K562 (cell line): ENCODE measurements at regions not wholly inside any gene's neighbourhood (a gene's known extent, or its start where the extent isn't known, plus 50 kb on each side); places are given as distances from the start of the nearest gene placed in this dataset.

Source experiments
- ATAC-seq: fragments of 200-7000 bp; cut with Tn5 transposase; 3 replicates; pipeline ENCODE4 v1.9.1; 2020; ENCODE audit warnings: moderate library complexity
- BruUV-seq: library from RNA; stranded (reverse); fragments of 400-500 nt; replicated peaks from 2 replicates; lab custom pipeline; 2021; lab: Mats Ljungman, UMichigan
- CTCF ChIA-PET: fragments of 300-600 bp; formaldehyde crosslinking; extraction: SDS; loops from one replicate; lab custom pipeline; 2021; ENCODE audit warnings: low intra/inter-chr PET ratio; lab: Yijun Ruan, JAX
- POLR2A ChIA-PET: fragments of 300-600, 350-650 bp; sonication (Branson Sonifier 250); formaldehyde crosslinking; extraction: SDS; loops from one replicate; lab custom pipeline; 2021; ENCODE audit warnings: antibody characterized with exemption, inconsistent platforms; lab: Yijun Ruan, JAX
- DNase-seq, 4 experiments: peaks; one replicate each; pipeline versions ENCODE4 v3.0.0 to v3.0.0-alpha.2; 2011 to 2018; ENCODE audit warnings: low spot score in 3 of 4, mixed read lengths in 3 of 4; ENCODE audit errors: extremely low read depth in 1 of 4
- FAIRE-seq: peaks from 2 replicates; lab custom pipeline; 2011; peaks lifted over from hg19 to GRCh38; lab: Jason Lieb, UNC
- H2AFZ ChIP-seq: 2 replicates; pipeline ENCODE4 v1.6.0; 2011; ENCODE audit warnings: low read depth, low read length, control low read depth, inconsistent platforms
- H3K27ac ChIP-seq: fragments of 200-600 bp; 3 replicates; pipeline ENCODE4 v1.8.0; 2011; ENCODE audit warnings: low read depth, mild to moderate bottlenecking, control low read depth, inconsistent platforms, low read length, moderate library complexity, mixed read lengths; ENCODE audit errors: extremely low read depth
- H3K27me3 ChIP-seq, 2 experiments: fragments of 300-600 bp in 1 of 2; 2 replicates in 1 of 2; 3 replicates in 1 of 2; pipeline versions ENCODE4 v1.6.0 to v1.8.0; 2011; ENCODE audit warnings: inconsistent platforms in 2 of 2, low read length in 2 of 2, mild to moderate bottlenecking in 1 of 2, mixed read lengths in 1 of 2, moderate library complexity in 1 of 2; ENCODE audit not compliant: control insufficient read depth in 2 of 2, insufficient read depth in 2 of 2
- H3K36me3 ChIP-seq: fragments of 300-600 bp; 3 replicates; pipeline ENCODE4 v1.8.0; 2011; ENCODE audit warnings: mild to moderate bottlenecking, low read length, inconsistent platforms; ENCODE audit not compliant: control insufficient read depth, insufficient read depth
- H3K4me1 ChIP-seq, 2 experiments: fragments of 200-600 bp in 1 of 2; replicated peaks in 1 of 2; 2 replicates in 1 of 2; 3 replicates in 1 of 2; pipeline versions ENCODE4 v1.5.1 to v1.8.0; 2011; ENCODE audit warnings: inconsistent platforms in 2 of 2, low read length in 2 of 2, mild to moderate bottlenecking in 1 of 2, mixed read lengths in 1 of 2, moderate library complexity in 1 of 2; ENCODE audit not compliant: control insufficient read depth in 2 of 2, insufficient read depth in 2 of 2
- H3K4me2 ChIP-seq: 2 replicates; pipeline ENCODE4 v1.6.1; 2011; ENCODE audit warnings: low read length, control low read depth, inconsistent platforms, mixed read lengths; ENCODE audit not compliant: insufficient read depth
- H3K4me3 ChIP-seq: fragments of 200-600 bp; sonication (generic), shearing (Covaris generic); 2 replicates; pipeline ENCODE4 v1.5.1; 2016; ENCODE audit warnings: control low read depth, inconsistent platforms
- H3K79me2 ChIP-seq: fragments of 200-600 bp; 3 replicates; pipeline ENCODE4 v1.8.0; 2011; ENCODE audit warnings: low read length, inconsistent platforms; ENCODE audit not compliant: control insufficient read depth, insufficient read depth
- H3K9ac ChIP-seq, 2 experiments: 2 replicates each; pipeline versions ENCODE4 v1.6.0 to v1.6.1; 2011; ENCODE audit warnings: low read depth in 2 of 2, low read length in 2 of 2, control low read depth in 1 of 2, inconsistent platforms in 1 of 2, mild to moderate bottlenecking in 1 of 2, mixed read lengths in 1 of 2; ENCODE audit not compliant: insufficient read depth in 1 of 2
- H3K9me1 ChIP-seq: one replicate; pipeline ENCODE4 v1.6.0; 2011; ENCODE audit warnings: inconsistent platforms, mild to moderate bottlenecking, low read length, moderate library complexity; ENCODE audit not compliant: control insufficient read depth, insufficient read depth
- H3K9me3 ChIP-seq: replicated peaks from 2 replicates; pipeline ENCODE4 v1.5.1; 2011; ENCODE audit warnings: low read depth, low read length, inconsistent platforms; ENCODE audit not compliant: control insufficient read depth, insufficient read depth
- H4K20me1 ChIP-seq: replicated peaks from 2 replicates; pipeline ENCODE4 v1.6.1; 2011; ENCODE audit warnings: low read length, inconsistent platforms, mixed read lengths; ENCODE audit not compliant: control insufficient read depth, insufficient read depth
- FOXP1 ChIP-seq: sonication (generic); formaldehyde crosslinking; IDR thresholded peaks from 2 replicates; pipeline ENCODE4 v1.8.0; 2022; ENCODE audit warnings: mild to moderate bottlenecking, missing genetic modification reagents
- HNRNPL ChIP-seq: fragments of 200-400 bp; formaldehyde crosslinking; IDR thresholded peaks from 2 replicates; pipeline ENCODE4 v1.6.1; 2017; ENCODE audit warnings: low read depth, mild to moderate bottlenecking, low read length
- ILF3 ChIP-seq: fragments of 450-650 bp; IDR thresholded peaks from 2 replicates; pipeline ENCODE4 v1.6.1; 2018; ENCODE audit warnings: antibody characterized with exemption, mild to moderate bottlenecking, moderate library complexity, borderline replicate concordance
- KHSRP ChIP-seq: fragments of 450-650 bp; IDR thresholded peaks from 2 replicates; pipeline ENCODE4 v1.6.1; 2017
- LEF1 ChIP-seq: fragments of 450-650 bp; IDR thresholded peaks from 2 replicates; pipeline ENCODE4 v1.6.1; 2016; ENCODE audit warnings: mild to moderate bottlenecking
- MCM3 ChIP-seq: fragments of 450-650 bp; IDR thresholded peaks from 2 replicates; pipeline ENCODE4 v1.6.1; 2016
- NFRKB ChIP-seq: fragments of 450-650 bp; IDR thresholded peaks from 2 replicates; pipeline ENCODE4 v1.6.1; 2016; ENCODE audit warnings: low read depth
- PTRF ChIP-seq: fragments of 450-650 bp; IDR thresholded peaks from 2 replicates; pipeline ENCODE4 v1.6.1; 2016; ENCODE audit warnings: mild to moderate bottlenecking, missing genetic modification characterization, missing compliant biosample characterization
- SMAD4 ChIP-seq: fragments of 250-450 bp; sonication (Bioruptor Pico); conservative IDR thresholded peaks from 2 replicates; pipeline ENCODE4 v1.8.0; 2021; ENCODE audit warnings: inconsistent platforms, mild to moderate bottlenecking, moderate library complexity
- SMARCC2 ChIP-seq: fragments of 450-650 bp; IDR thresholded peaks from 2 replicates; pipeline ENCODE4 v1.6.1; 2017; ENCODE audit warnings: antibody characterized with exemption, moderate library complexity, mild to moderate bottlenecking, low read depth
- SREBF1 ChIP-seq: fragments of 150-350 bp; IDR thresholded peaks from 2 replicates; pipeline ENCODE4 v1.6.1; 2014; ENCODE audit warnings: antibody characterized with exemption, low read depth, low read length, borderline replicate concordance
- SRF ChIP-seq, 2 experiments: fragments of 250-450, 450-650 bp in 1 of 2; sonication (Bioruptor Pico) in 1 of 2; sonication (generic) in 1 of 2; formaldehyde crosslinking; IDR thresholded peaks; 2 replicates each; pipeline versions ENCODE4 v1.5.0 to v1.5.1; 2020 to 2022; ENCODE audit warnings: mild to moderate bottlenecking in 1 of 2, missing genetic modification reagents in 1 of 2
- YY1 ChIP-seq, 3 experiments: IDR thresholded peaks; 2 replicates each; pipeline ENCODE4 v1.6.1; 2011; ENCODE audit warnings: low read length in 2 of 3, mild to moderate bottlenecking in 2 of 3, moderate library complexity in 2 of 3, borderline replicate concordance in 1 of 3, control low read depth in 1 of 3, low read depth in 1 of 3; ENCODE audit not compliant: insufficient read depth in 3 of 3, insufficient replicate concordance in 2 of 3, control insufficient read depth in 1 of 3, insufficient read length in 1 of 3; ENCODE audit errors: extremely low read depth in 1 of 3
- ZNF174 ChIP-seq: fragments of 250-450 bp; sonication (Bioruptor Pico); IDR thresholded peaks from 2 replicates; pipeline ENCODE4 v1.4.0; 2020; ENCODE audit warnings: mild to moderate bottlenecking
- ZNF512 ChIP-seq: IDR thresholded peaks from 2 replicates; pipeline ENCODE4 v1.6.1; 2016; ENCODE audit warnings: missing genetic modification characterization, missing compliant biosample characterization
- WGBS: fragments of 100-300 bp; shearing (Covaris generic); methylation state at CpG from one replicate; pipeline ENCODE4 v1.1.6; 2016; ENCODE audit warnings: low coverage, mixed read lengths; ENCODE audit not compliant: insufficient coverage; ENCODE audit errors: missing lambda C conversion rate; 5-methylcytosine and 5-hydroxymethylcytosine counted together
- in situ Hi-C: fragments of 300-500 bp; cut with MboI; formaldehyde crosslinking; loops from 4 replicates; pipeline ENCODE4 v1.15.0; 2018; ENCODE audit warnings: inconsistent platforms, mixed read lengths
- intact Hi-C: fragments of 100-400 bp; cut with micrococcal nuclease; formaldehyde crosslinking; loops from 2 replicates; pipeline ENCODE4 v1.14.2; 2022

GRCh38 chr2:114082731-114083433 lies 193.0 kb downstream of the ACTR3 start:
- WGBS: 0% methylated on average over 7 of the region's 7 CpGs
- Histone ChIP-seq H3K9ac (no peak overlapping the region), H3K4me2 (no peak overlapping the region), H3K79me2 (no peaks in the 10 kb centered on the region), H3K9me1 (no peaks in the 10 kb centered on the region), H2AFZ (no peak overlapping the region), H3K4me3 (no peak overlapping the region), H3K4me1 (no peaks in the 10 kb centered on the region), H3K36me3 (no peaks in the 10 kb centered on the region), H4K20me1 (no peaks in the 10 kb centered on the region), H3K27me3 (no peaks in the 10 kb centered on the region), H3K9me3 (no peaks in the 10 kb centered on the region), H3K27ac (no peak overlapping the region)
- FAIRE-seq (no peak), ATAC-seq (no peak), DNase-seq (no peak)
- intact Hi-C loops: no loop called here
- in situ Hi-C loops: no loop called here
- ChIA-PET CTCF (no interaction called here), POLR2A (no interaction called here)
- no peak for TF ChIP-seq SMAD4 (CRISPR knock-in tag)
- TF ChIP-seq NFRKB: no peak
- no peak for TF ChIP-seq PTRF (tag)
- no peak for TF ChIP-seq HNRNPL
- TF ChIP-seq ZNF512: no peak
- no peak for TF ChIP-seq SMARCC2
- TF ChIP-seq KHSRP: no peak
- TF ChIP-seq ZNF174 (CRISPR knock-in tag): no peak
- TF ChIP-seq FOXP1 (CRISPR knock-in tag): no peak
- TF ChIP-seq LEF1: no peak
- no peak for TF ChIP-seq MCM3
- no peak for TF ChIP-seq SRF (CRISPR knock-in tag; IDR thresholded peaks at IDR 0.05)
- no peak for TF ChIP-seq ILF3
- no peak for TF ChIP-seq SREBF1
- TF ChIP-seq YY1 (IDR thresholded peaks at IDR 0.05; ENCODE audit: borderline replicate concordance in 1 of 3, control insufficient read depth in 1 of 3, extremely low read depth in 1 of 3, insufficient read depth in 3 of 3, insufficient read length in 1 of 3, insufficient replicate concordance in 2 of 3, low read depth in 1 of 3, low read length in 2 of 3): no peak
- no TSS peak for BruUV-seq
